ENCODE measurements at regions not wholly inside any gene's neighbourhood (a gene's known extent, or its start where the extent isn't known, plus 50 kb on each side); places are given as distances from the start of the nearest gene placed in this dataset.

DNA sequence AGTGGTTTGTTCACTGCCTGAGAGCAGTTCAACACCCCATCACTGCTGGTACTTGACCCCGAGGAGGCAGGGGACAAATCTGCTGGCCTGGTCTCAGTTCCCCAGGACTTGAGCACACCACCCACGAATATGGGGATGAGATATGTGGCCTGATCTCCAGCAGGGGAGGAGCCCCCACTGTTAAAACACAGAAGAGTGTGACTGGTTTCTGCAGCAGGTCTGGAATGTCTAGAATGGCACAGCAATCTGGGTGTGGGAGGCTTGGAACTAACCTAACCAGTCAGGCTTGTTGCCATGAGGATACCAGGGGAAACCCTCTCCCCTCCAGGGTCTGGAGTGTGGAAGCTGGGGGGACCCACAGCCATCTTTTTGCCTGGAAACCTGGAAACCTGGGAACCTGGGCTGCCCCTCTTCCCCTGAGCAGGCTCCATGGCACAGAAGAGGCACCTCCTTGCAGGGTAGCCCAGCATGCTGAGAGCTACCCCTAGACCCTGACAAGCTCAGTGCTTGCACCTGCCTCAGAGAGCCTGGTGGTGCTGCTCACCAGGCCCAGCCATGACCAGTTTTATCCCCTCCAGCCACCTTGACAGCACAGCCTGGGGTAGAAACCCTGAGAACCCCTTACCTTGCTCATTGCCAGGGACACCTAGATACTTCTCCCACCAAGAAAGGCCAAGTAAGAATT, 273.8 kb downstream of the LIG4 start:
- Histone ChIP-seq H3K4me3 (no peak overlapping the region), H3K36me3 (no peaks in the 10 kb centered on the region), H3K9me3 (peaks cover 0 to 4% (median 0%) of the 10 kb centered on the region in 4 donors), H3K27ac (no peak overlapping the region), H3K27me3 (no peaks in the 10 kb centered on the region), H3K4me1 (no peaks in the 10 kb centered on the region)
- intact Hi-C loops (cut with DNase I; ENCODE audit: low total_unique reads): no loop called here
- TF ChIP-seq POLR2AphosphoS5 (IDR thresholded peaks at IDR 0.05) (no peak), CTCF (IDR thresholded peaks at IDR 0.05) (no peak), POLR2A (IDR thresholded peaks at IDR 0.05) (no peak), EP300 (IDR thresholded peaks at IDR 0.05) (no peak)
- peak in 1 of 2 donors; percentile 5 for DNase-seq
- 42 to 65% (median 54%) methylated on average over 2 of the region's 2 CpGs for WGBS, 5 donors

DNA sequence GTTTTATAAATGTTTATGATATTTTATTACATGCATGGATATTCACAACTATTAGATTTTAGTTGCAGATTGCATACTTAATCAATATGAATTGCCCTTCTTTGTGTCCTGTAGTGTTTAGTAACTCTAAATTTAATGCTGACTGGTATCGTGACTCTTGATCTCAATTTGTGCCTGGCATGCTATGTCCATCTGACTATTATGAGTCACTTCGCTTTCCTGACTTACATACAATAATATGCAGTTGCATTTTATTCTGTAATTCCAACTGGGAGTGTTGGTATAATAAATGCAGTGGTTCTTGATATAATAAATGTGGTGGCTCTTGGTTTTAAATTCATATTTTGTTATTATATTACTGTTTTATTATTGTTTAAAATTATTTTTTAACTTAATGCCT, 277.5 kb downstream of the LIG4 start:
- no peaks in the 10 kb centered on the region for H3K4me1 ChIP-seq
- TF ChIP-seq POLR2A (IDR thresholded peaks at IDR 0.05) (no peak), POLR2AphosphoS5 (IDR thresholded peaks at IDR 0.05) (no peak), CTCF (IDR thresholded peaks at IDR 0.05) (no peak), EP300 (IDR thresholded peaks at IDR 0.05) (no peak)
- intact Hi-C loops (cut with DNase I; ENCODE audit: low total_unique reads): no loop called here
- WGBS, 5 donors: 83 to 92% (median 90%) methylated on average over 2 of the region's 2 CpGs
- H3K27ac ChIP-seq: no peak overlapping the region
- no peaks in the 10 kb centered on the region for H3K36me3 ChIP-seq
- H3K4me3 ChIP-seq: no peak overlapping the region
- DNase-seq: no peak
- no peaks in the 10 kb centered on the region for H3K27me3 ChIP-seq
- H3K9me3 ChIP-seq: peaks cover 0 to 4% (median 0%) of the 10 kb centered on the region in 4 donors

- no peak overlapping the region for H3K4me3 ChIP-seq
- intact Hi-C loops (cut with DNase I; ENCODE audit: low total_unique reads): no loop called here
These were observed 284.3 kb downstream of the LIG4 start for GRCh38 chr13:107931056-107931455.

GRCh38 chr13:107928762-107929161, 286.6 kb downstream of the LIG4 start:
- H3K4me3 ChIP-seq: no peak overlapping the region
- no peaks in the 10 kb centered on the region for H3K36me3 ChIP-seq
- peaks cover 0 to 3% (median 0%) of the 10 kb centered on the region in 4 donors for H3K4me1 ChIP-seq
- H3K27me3 ChIP-seq: no peaks in the 10 kb centered on the region
- H3K27ac ChIP-seq: no peak overlapping the region
- no peak for DNase-seq
- WGBS, 5 donors: 95 to 99% (median 97%) methylated on average over 3 of the region's 3 CpGs
- intact Hi-C loops (cut with DNase I; ENCODE audit: low total_unique reads): no loop called here
- H3K9me3 ChIP-seq: no peaks in the 10 kb centered on the region
- TF ChIP-seq EP300 (IDR thresholded peaks at IDR 0.05): no peak
- TF ChIP-seq CTCF (IDR thresholded peaks at IDR 0.05): no peak
- TF ChIP-seq POLR2A (IDR thresholded peaks at IDR 0.05): no peak
- no peak for TF ChIP-seq POLR2AphosphoS5 (IDR thresholded peaks at IDR 0.05)

More at GRCh38 chr13:107931056-107931455, 284.3 kb downstream of the LIG4 start:
- WGBS, 5 donors: 79 to 94% (median 90%) methylated on average over 4 of the region's 4 CpGs
- DNase-seq: no peak
- no peaks in the 10 kb centered on the region for H3K27me3 ChIP-seq
- no peak overlapping the region for H3K27ac ChIP-seq
- no peaks in the 10 kb centered on the region for H3K9me3 ChIP-seq
- TF ChIP-seq CTCF (IDR thresholded peaks at IDR 0.05) (no peak), POLR2A (IDR thresholded peaks at IDR 0.05) (no peak), POLR2AphosphoS5 (IDR thresholded peaks at IDR 0.05) (no peak), EP300 (IDR thresholded peaks at IDR 0.05) (no peak)
- H3K36me3 ChIP-seq: no peaks in the 10 kb centered on the region
- H3K4me1 ChIP-seq: peaks cover 0 to 3% (median 0%) of the 10 kb centered on the region in 4 donors
